ENCODE measurements at regions not wholly inside any gene's neighbourhood (a gene's known extent, or its start where the extent isn't known, plus 50 kb on each side); places are given as distances from the start of the nearest gene placed in this dataset.

- TF ChIP-seq RBBP5 (IDR thresholded peaks at IDR 0.05; ENCODE audit: borderline replicate concordance, low read depth, low read length) (no peak), ATF2 (IDR thresholded peaks at IDR 0.05; ENCODE audit: low read length) (no peak)
These were observed 83.9 kb upstream of the PROK2 start (continued) for GRCh38 chr3:71868876-71869275.

Data from H1 (cell line).